Spleen (tissue), 7 donors: ENCODE measurements at regions not wholly inside any gene's neighbourhood (a gene's known extent, or its start where the extent isn't known, plus 50 kb on each side); places are given as distances from the start of the nearest gene placed in this dataset.

Source experiments
- CTCF ChIP-seq, 11 experiments: fragments of 200-600 bp in 7 of 11; fragments of 450-650 bp in 4 of 11; sonication (generic) in 4 of 11; IDR thresholded peaks in 8 of 11; conservative IDR thresholded peaks in 3 of 11; 1 replicate in 7 of 11; 2 replicates in 4 of 11; pipeline versions ENCODE4 v1.4.0 to v1.8.0; 2016 to 2021; ENCODE audit warnings: antibody characterized with exemption in 11 of 11, inconsistent platforms in 4 of 11, mild to moderate bottlenecking in 1 of 11
- POLR2A ChIP-seq, 3 donors: fragments of 450-650 bp; IDR thresholded peaks; one replicate each; pipeline ENCODE4 v1.5.1; 2017; ENCODE audit warnings: antibody characterized with exemption in 3 of 3, mild to moderate bottlenecking in 1 of 3
- POLR2AphosphoS5 ChIP-seq, 3 donors: sonication (generic); formaldehyde crosslinking; IDR thresholded peaks; one replicate each; pipeline ENCODE4 v1.5.1; 2017; ENCODE audit warnings: antibody characterized with exemption in 3 of 3
- donor health status: DM: no; HTN: no; CAD: no; lungs with moderate emphysema.
- donor health status: DM: no; HTN: no; CAD: no.
- donor health status: DM: no; HTN: no; CAD: no.

GRCh38 chr2:59690849-59691248 is 862.6 kb downstream of the BCL11A start:
- no peak for TF ChIP-seq CTCF (IDR thresholded peaks at IDR 0.05 in 8 of 11, conservative IDR thresholded peaks at IDR 0.05 in 3 of 11)
- TF ChIP-seq POLR2A (IDR thresholded peaks at IDR 0.05), result no peak
- no peak for TF ChIP-seq POLR2AphosphoS5 (IDR thresholded peaks at IDR 0.05)
